ENCODE measurements at regions not wholly inside any gene's neighbourhood (a gene's known extent, or its start where the extent isn't known, plus 50 kb on each side); places are given as distances from the start of the nearest gene placed in this dataset.

DNA sequence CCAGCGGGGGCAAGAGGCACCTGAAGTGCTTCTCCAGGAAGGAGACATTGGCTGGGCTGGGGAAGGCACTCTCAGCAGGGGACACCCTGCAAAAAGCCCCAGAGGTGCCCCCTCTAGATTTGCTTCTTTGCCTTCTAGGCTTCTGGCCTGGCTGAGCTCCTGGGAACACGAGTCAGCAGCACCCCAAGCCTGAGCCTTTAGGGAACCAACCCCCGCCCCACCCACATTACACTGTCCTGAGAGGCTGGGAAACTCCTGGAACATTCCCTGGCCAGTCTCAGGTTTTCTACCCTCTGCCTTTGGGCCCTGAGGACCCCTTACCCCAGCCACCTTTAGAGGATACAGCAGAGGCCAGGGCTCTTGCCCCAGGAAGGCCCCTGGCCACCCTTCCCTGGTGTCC is 108.4 kb upstream of the LINGO1 start:
- no peak overlapping the region for H3K4me3 ChIP-seq (ENCODE audit: low read depth, low read length)
- no peak for DNase-seq (ENCODE audit: low read depth)
- TF ChIP-seq POLR2A (IDR thresholded peaks at IDR 0.05; ENCODE audit: extremely low read depth, insufficient read length) (no peak), MYC (IDR thresholded peaks at IDR 0.05; ENCODE audit: low read depth, low read length) (no peak), CTCF (IDR thresholded peaks at IDR 0.05; ENCODE audit: low read depth, low read length) (no peak), MAX (IDR thresholded peaks at IDR 0.05; ENCODE audit: low read depth, low read length) (no peak)

DNA sequence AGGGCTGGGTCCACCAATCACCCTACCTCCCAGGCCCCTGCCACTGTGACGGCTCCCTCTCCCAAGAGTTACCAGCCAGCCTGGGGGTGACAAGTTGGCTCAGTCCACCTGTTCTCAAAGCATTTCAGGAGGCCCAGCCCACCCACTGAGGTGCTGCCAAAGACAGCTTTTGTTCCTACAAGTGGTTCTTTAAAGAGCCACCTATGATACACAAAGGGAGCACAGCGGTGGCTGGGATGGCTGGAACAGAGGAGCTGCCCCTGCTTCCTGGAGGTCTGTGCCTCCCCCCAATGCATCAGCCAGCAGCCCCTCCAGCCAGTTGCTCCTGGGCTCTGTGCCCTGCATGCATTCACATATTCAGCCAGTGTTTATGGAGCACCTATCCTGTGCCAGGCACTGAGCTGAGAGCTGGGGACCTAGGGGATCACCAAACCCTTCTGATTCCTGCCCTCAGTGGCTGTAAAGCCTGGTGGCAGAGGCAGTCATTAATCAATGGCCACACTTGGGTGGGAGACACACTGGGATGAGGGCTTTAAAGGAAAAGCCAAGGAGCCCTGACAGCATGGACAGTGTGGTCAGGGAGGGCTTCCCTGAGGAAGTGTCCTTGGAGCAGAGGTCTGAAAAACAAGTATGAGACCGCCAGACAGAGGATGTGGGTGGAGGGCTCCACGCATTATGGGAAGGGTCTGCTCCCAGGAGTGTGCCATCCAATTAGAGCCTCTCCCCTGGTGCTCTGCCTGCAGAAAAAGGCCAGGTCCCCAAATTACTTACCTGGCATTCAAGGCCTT is 107.1 kb upstream of the LINGO1 start:
- no peak overlapping the region for H3K4me3 ChIP-seq (ENCODE audit: low read depth, low read length)
- no peak for DNase-seq (ENCODE audit: low read depth)
- TF ChIP-seq MAX (IDR thresholded peaks at IDR 0.05; ENCODE audit: low read depth, low read length) (no peak), POLR2A (IDR thresholded peaks at IDR 0.05; ENCODE audit: extremely low read depth, insufficient read length) (no peak), MYC (IDR thresholded peaks at IDR 0.05; ENCODE audit: low read depth, low read length) (no peak), CTCF (IDR thresholded peaks at IDR 0.05; ENCODE audit: low read depth, low read length) (no peak)

GRCh38 chr15:77738441-77739302 is 106.0 kb upstream of the LINGO1 start:
- H3K4me3 ChIP-seq (ENCODE audit: low read depth, low read length) = no peak overlapping the region
- no peak for DNase-seq (ENCODE audit: low read depth)
- TF ChIP-seq POLR2A (IDR thresholded peaks at IDR 0.05; ENCODE audit: extremely low read depth, insufficient read length) (no peak), CTCF (IDR thresholded peaks at IDR 0.05; ENCODE audit: low read depth, low read length) (no peak), MAX (IDR thresholded peaks at IDR 0.05; ENCODE audit: low read depth, low read length) (no peak), MYC (IDR thresholded peaks at IDR 0.05; ENCODE audit: low read depth, low read length) (no peak)

GRCh38 chr15:77738038-77738370 is 105.3 kb upstream of the LINGO1 start:
- DNase-seq (ENCODE audit: low read depth) = no peak
- TF ChIP-seq MAX (IDR thresholded peaks at IDR 0.05; ENCODE audit: low read depth, low read length) = no peak
- no peak for TF ChIP-seq CTCF (IDR thresholded peaks at IDR 0.05; ENCODE audit: low read depth, low read length)
- no peak for TF ChIP-seq POLR2A (IDR thresholded peaks at IDR 0.05; ENCODE audit: extremely low read depth, insufficient read length)
- no peak for TF ChIP-seq MYC (IDR thresholded peaks at IDR 0.05; ENCODE audit: low read depth, low read length)
- no peak overlapping the region for H3K4me3 ChIP-seq (ENCODE audit: low read depth, low read length)

GRCh38 chr15:77737238-77738037 is 104.7 kb upstream of the LINGO1 start:
- no peak for DNase-seq (ENCODE audit: low read depth)
- TF ChIP-seq MAX (IDR thresholded peaks at IDR 0.05; ENCODE audit: low read depth, low read length) (no peak), MYC (IDR thresholded peaks at IDR 0.05; ENCODE audit: low read depth, low read length) (no peak), POLR2A (IDR thresholded peaks at IDR 0.05; ENCODE audit: extremely low read depth, insufficient read length) (no peak), CTCF (IDR thresholded peaks at IDR 0.05; ENCODE audit: low read depth, low read length) (no peak)
- H3K4me3 ChIP-seq (ENCODE audit: low read depth, low read length) = no peak overlapping the region

Measured in NB4 (cell line).